ENCODE measurements at regions not wholly inside any gene's neighbourhood (a gene's known extent, or its start where the extent isn't known, plus 50 kb on each side); places are given as distances from the start of the nearest gene placed in this dataset.

GRCh38 chr10:128178302-128178958 is 52.2 kb upstream of the MKI67 start:
- DNase-seq (ENCODE audit: extremely low spot score in 2 of 2): no peak
- no peaks in the 10 kb centered on the region for H3K27me3 ChIP-seq
- no peaks in the 10 kb centered on the region for H3K36me3 ChIP-seq
- H3K9me3 ChIP-seq: no peaks in the 10 kb centered on the region
- intact Hi-C loops (cut with DNase I): no loop called here
- no peak overlapping the region for H3K27ac ChIP-seq
- H3K4me1 ChIP-seq: no peaks in the 10 kb centered on the region
- TF ChIP-seq, protein P1, sequence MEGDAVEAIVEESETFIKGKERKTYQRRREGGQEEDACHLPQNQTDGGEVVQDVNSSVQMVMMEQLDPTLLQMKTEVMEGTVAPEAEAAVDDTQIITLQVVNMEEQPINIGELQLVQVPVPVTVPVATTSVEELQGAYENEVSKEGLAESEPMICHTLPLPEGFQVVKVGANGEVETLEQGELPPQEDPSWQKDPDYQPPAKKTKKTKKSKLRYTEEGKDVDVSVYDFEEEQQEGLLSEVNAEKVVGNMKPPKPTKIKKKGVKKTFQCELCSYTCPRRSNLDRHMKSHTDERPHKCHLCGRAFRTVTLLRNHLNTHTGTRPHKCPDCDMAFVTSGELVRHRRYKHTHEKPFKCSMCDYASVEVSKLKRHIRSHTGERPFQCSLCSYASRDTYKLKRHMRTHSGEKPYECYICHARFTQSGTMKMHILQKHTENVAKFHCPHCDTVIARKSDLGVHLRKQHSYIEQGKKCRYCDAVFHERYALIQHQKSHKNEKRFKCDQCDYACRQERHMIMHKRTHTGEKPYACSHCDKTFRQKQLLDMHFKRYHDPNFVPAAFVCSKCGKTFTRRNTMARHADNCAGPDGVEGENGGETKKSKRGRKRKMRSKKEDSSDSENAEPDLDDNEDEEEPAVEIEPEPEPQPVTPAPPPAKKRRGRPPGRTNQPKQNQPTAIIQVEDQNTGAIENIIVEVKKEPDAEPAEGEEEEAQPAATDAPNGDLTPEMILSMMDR (IDR thresholded peaks at IDR 0.05): no peak
- TF ChIP-seq POLR2A (IDR thresholded peaks at IDR 0.05) (no peak), POLR2AphosphoS5 (IDR thresholded peaks at IDR 0.05; ENCODE audit: insufficient read depth in 1 of 2, low read depth in 1 of 2) (no peak)
- no peak overlapping the region for H3K4me3 ChIP-seq

DNA sequence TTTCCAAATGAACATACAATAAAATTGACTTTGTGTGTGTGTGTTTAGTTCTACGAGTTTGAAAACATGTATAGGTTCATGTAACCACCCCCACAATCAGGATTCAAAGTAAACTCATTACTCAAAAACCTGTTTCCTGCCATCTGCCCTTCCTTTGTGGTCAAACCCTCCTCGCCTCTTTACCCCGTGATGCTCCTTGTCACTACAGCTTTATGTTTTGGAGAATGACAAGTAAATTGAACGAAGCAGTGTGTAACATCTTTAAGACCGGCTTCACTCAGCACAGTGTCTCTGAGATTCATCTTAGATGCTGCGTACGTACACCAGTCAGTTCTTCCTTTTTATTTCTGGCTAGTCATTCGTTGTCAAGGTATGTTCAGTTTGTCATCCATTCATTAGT is 54.6 kb upstream of the MKI67 start:
- H3K4me1 ChIP-seq: no peaks in the 10 kb centered on the region
- H3K4me3 ChIP-seq: no peak overlapping the region
- no peaks in the 10 kb centered on the region for H3K9me3 ChIP-seq
- TF ChIP-seq POLR2AphosphoS5 (IDR thresholded peaks at IDR 0.05; ENCODE audit: insufficient read depth in 1 of 2, low read depth in 1 of 2) (no peak), POLR2A (IDR thresholded peaks at IDR 0.05) (no peak)
- TF ChIP-seq, protein P1 (IDR thresholded peaks at IDR 0.05): no peak
- H3K27me3 ChIP-seq: no peaks in the 10 kb centered on the region
- intact Hi-C loops (cut with DNase I): no loop called here
- H3K36me3 ChIP-seq: no peaks in the 10 kb centered on the region
- no peak overlapping the region for H3K27ac ChIP-seq
- DNase-seq (ENCODE audit: extremely low spot score in 2 of 2): no peak

- Histone ChIP-seq H3K27ac (no peak overlapping the region), H3K9me3 (no peaks in the 10 kb centered on the region), H3K4me1 (no peaks in the 10 kb centered on the region), H3K4me3 (no peak overlapping the region), H3K36me3 (no peaks in the 10 kb centered on the region), H3K27me3 (no peaks in the 10 kb centered on the region)
- DNase-seq (ENCODE audit: extremely low spot score in 2 of 2): no peak
- TF ChIP-seq, protein P1 (IDR thresholded peaks at IDR 0.05): no peak
- TF ChIP-seq POLR2A (IDR thresholded peaks at IDR 0.05) (no peak), POLR2AphosphoS5 (IDR thresholded peaks at IDR 0.05; ENCODE audit: insufficient read depth in 1 of 2, low read depth in 1 of 2) (no peak)
- intact Hi-C loops (cut with DNase I): no loop called here
Observed at GRCh38 chr10:128185627-128186026, 59.4 kb upstream of the MKI67 start.

GRCh38 chr10:128186959-128187787 is 61.0 kb upstream of the MKI67 start:
- intact Hi-C loops (cut with DNase I): no loop called here
- no peak for DNase-seq (ENCODE audit: extremely low spot score in 2 of 2)
- Histone ChIP-seq H3K36me3 (no peaks in the 10 kb centered on the region), H3K9me3 (no peaks in the 10 kb centered on the region), H3K4me3 (no peak overlapping the region), H3K27me3 (no peaks in the 10 kb centered on the region), H3K4me1 (no peaks in the 10 kb centered on the region), H3K27ac (no peak overlapping the region)
- TF ChIP-seq POLR2A (IDR thresholded peaks at IDR 0.05) (no peak), POLR2AphosphoS5 (IDR thresholded peaks at IDR 0.05; ENCODE audit: insufficient read depth in 1 of 2, low read depth in 1 of 2) (no peak)
- TF ChIP-seq, protein P1 (IDR thresholded peaks at IDR 0.05): no peak

DNA sequence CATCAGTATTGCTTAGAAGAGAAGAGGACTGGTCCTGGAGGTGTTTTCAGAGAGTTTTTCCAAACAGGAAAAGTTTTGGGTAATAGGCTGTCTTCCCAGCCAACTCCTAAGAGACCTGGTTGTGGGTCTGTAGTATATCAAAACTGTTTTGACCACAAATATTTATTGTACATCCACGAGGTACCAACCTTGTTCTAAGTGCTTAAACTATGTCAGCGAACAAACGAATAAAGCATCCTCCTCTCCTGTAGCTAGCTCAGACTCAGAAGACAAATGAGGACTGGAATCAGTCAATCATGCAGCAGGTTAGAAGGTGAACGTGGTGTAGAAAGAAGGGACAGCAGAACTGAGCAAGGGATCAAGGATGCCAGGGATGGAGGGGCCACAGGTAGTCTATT is 61.6 kb upstream of the MKI67 start:
- no peak for DNase-seq (ENCODE audit: extremely low spot score in 2 of 2)
- intact Hi-C loops (cut with DNase I): no loop called here
- Histone ChIP-seq H3K9me3 (no peaks in the 10 kb centered on the region), H3K27me3 (no peaks in the 10 kb centered on the region), H3K27ac (no peak overlapping the region), H3K4me1 (no peaks in the 10 kb centered on the region), H3K4me3 (no peak overlapping the region), H3K36me3 (no peaks in the 10 kb centered on the region)
- TF ChIP-seq POLR2AphosphoS5 (IDR thresholded peaks at IDR 0.05; ENCODE audit: insufficient read depth in 1 of 2, low read depth in 1 of 2) (no peak), POLR2A (IDR thresholded peaks at IDR 0.05) (no peak)
- TF ChIP-seq, protein P1 (IDR thresholded peaks at IDR 0.05): no peak
